ENCODE measurements at regions not wholly inside any gene's neighbourhood (a gene's known extent, or its start where the extent isn't known, plus 50 kb on each side); places are given as distances from the start of the nearest gene placed in this dataset.

DNA sequence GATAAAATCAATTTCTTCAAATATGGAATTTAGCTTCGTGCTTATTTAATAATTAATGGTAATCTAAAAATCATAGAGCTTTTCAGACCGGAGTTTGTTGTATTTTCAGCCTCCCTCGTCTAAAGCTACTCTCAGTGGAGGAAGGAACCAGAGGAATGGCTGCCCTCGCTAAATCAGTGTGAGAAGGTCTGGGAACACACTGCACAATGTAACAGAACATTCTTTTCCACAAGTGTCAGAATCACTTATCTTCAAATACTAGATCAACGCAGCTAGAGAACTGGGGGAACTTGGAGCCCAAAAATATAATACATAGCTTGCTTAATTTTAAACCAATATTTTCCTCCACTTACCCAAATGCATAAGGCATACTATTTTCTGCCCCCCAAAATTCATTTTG lies 148.5 kb downstream of the MTERF1 start:
- Histone ChIP-seq H3K9me3 (ENCODE audit: low read length) (peaks cover 4% of the 10 kb centered on the region), H3K27me3 (ENCODE audit: insufficient read depth, low read length) (no peaks in the 10 kb centered on the region), H3K9ac (ENCODE audit: low read length) (no peak overlapping the region), H3K27ac (ENCODE audit: low read depth, low read length, poor library complexity, severe bottlenecking) (no peak overlapping the region), H3K36me3 (ENCODE audit: insufficient read depth, low read length) (no peaks in the 10 kb centered on the region), H3K9me2 (ENCODE audit: low read depth, low read length) (no peaks in the 10 kb centered on the region), H3K4me3 (ENCODE audit: low read depth, low read length, poor library complexity, severe bottlenecking) (no peak overlapping the region), H4K20me1 (ENCODE audit: insufficient read depth, low read length) (no peaks in the 10 kb centered on the region), H3K4me1 (ENCODE audit: insufficient read depth, low read length, severe bottlenecking) (no peaks in the 10 kb centered on the region), H3K4me2 (ENCODE audit: low read length) (no peak overlapping the region), H3K79me2 (ENCODE audit: insufficient read depth, low read length) (no peaks in the 10 kb centered on the region), H3F3A (ENCODE audit: insufficient read depth, low read length) (no peaks in the 10 kb centered on the region), H2AFZ (ENCODE audit: low read length) (no peak overlapping the region)
- TF ChIP-seq EZH2 (IDR thresholded peaks at IDR 0.05; ENCODE audit: borderline replicate concordance, low read length) = no peak
- TF ChIP-seq, protein P1, sequence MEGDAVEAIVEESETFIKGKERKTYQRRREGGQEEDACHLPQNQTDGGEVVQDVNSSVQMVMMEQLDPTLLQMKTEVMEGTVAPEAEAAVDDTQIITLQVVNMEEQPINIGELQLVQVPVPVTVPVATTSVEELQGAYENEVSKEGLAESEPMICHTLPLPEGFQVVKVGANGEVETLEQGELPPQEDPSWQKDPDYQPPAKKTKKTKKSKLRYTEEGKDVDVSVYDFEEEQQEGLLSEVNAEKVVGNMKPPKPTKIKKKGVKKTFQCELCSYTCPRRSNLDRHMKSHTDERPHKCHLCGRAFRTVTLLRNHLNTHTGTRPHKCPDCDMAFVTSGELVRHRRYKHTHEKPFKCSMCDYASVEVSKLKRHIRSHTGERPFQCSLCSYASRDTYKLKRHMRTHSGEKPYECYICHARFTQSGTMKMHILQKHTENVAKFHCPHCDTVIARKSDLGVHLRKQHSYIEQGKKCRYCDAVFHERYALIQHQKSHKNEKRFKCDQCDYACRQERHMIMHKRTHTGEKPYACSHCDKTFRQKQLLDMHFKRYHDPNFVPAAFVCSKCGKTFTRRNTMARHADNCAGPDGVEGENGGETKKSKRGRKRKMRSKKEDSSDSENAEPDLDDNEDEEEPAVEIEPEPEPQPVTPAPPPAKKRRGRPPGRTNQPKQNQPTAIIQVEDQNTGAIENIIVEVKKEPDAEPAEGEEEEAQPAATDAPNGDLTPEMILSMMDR (IDR thresholded peaks at IDR 0.05; ENCODE audit: low read length) = no peak

DNA sequence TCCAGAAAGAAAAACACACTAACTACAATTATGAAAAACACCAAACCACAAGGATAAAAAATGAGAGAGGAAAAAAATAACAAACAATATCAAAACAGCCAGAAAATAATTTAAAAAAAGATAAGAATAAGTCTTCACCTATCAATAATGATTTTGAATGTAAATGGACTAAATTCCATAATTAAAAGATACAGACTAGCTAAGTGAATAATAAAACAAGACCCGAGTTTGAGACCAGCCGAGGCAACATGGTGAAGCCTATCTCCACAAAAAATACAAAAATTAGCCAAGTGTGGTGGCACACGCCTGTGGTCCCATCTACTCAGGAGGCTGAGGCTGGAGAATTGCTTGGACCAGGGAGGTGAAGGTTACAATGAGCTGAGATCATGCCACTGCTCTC lies 131.1 kb downstream of the MTERF1 start:
- Histone ChIP-seq H3K4me2 (ENCODE audit: low read length) (no peak overlapping the region), H3K4me1 (ENCODE audit: insufficient read depth, low read length, severe bottlenecking) (no peaks in the 10 kb centered on the region), H3K27ac (ENCODE audit: low read depth, low read length, poor library complexity, severe bottlenecking) (no peak overlapping the region), H3K79me2 (ENCODE audit: insufficient read depth, low read length) (no peaks in the 10 kb centered on the region), H3K9ac (ENCODE audit: low read length) (no peak overlapping the region), H3K4me3 (ENCODE audit: low read depth, low read length, poor library complexity, severe bottlenecking) (no peak overlapping the region), H3F3A (ENCODE audit: insufficient read depth, low read length) (no peaks in the 10 kb centered on the region), H3K36me3 (ENCODE audit: insufficient read depth, low read length) (no peaks in the 10 kb centered on the region), H4K20me1 (ENCODE audit: insufficient read depth, low read length) (no peaks in the 10 kb centered on the region), H3K9me2 (ENCODE audit: low read depth, low read length) (no peaks in the 10 kb centered on the region), H3K9me3 (ENCODE audit: low read length) (no peaks in the 10 kb centered on the region), H2AFZ (ENCODE audit: low read length) (no peak overlapping the region), H3K27me3 (ENCODE audit: insufficient read depth, low read length) (no peaks in the 10 kb centered on the region)
- TF ChIP-seq EZH2 (IDR thresholded peaks at IDR 0.05; ENCODE audit: borderline replicate concordance, low read length) = no peak
- TF ChIP-seq, protein P1 (IDR thresholded peaks at IDR 0.05; ENCODE audit: low read length) = no peak

- no peak overlapping the region for H3K9ac ChIP-seq (ENCODE audit: low read length)
- H3K27me3 ChIP-seq (ENCODE audit: insufficient read depth, low read length) = no peaks in the 10 kb centered on the region
- H3K79me2 ChIP-seq (ENCODE audit: insufficient read depth, low read length) = no peaks in the 10 kb centered on the region
- H3K9me2 ChIP-seq (ENCODE audit: low read depth, low read length) = no peaks in the 10 kb centered on the region
- no peaks in the 10 kb centered on the region for H3K9me3 ChIP-seq (ENCODE audit: low read length)
- TF ChIP-seq, protein P1 (IDR thresholded peaks at IDR 0.05; ENCODE audit: low read length) = no peak
- no peak for TF ChIP-seq EZH2 (IDR thresholded peaks at IDR 0.05; ENCODE audit: borderline replicate concordance, low read length)
- no peak overlapping the region for H2AFZ ChIP-seq (ENCODE audit: low read length)
- no peaks in the 10 kb centered on the region for H3K4me1 ChIP-seq (ENCODE audit: insufficient read depth, low read length, severe bottlenecking)
- no peaks in the 10 kb centered on the region for H4K20me1 ChIP-seq (ENCODE audit: insufficient read depth, low read length)
- no peaks in the 10 kb centered on the region for H3K36me3 ChIP-seq (ENCODE audit: insufficient read depth, low read length)
- no peak overlapping the region for H3K4me2 ChIP-seq (ENCODE audit: low read length)
- no peak overlapping the region for H3K4me3 ChIP-seq (ENCODE audit: low read depth, low read length, poor library complexity, severe bottlenecking)
- no peaks in the 10 kb centered on the region for H3F3A ChIP-seq (ENCODE audit: insufficient read depth, low read length)
- no peak overlapping the region for H3K27ac ChIP-seq (ENCODE audit: low read depth, low read length, poor library complexity, severe bottlenecking)
Observed at GRCh38 chr7:91750091-91750490, 130.4 kb downstream of the MTERF1 start.

Measured in OCI-LY1 (cell line).